Renal cortex interstitium (tissue), 11 donors: ENCODE measurements at regions not wholly inside any gene's neighbourhood (a gene's known extent, or its start where the extent isn't known, plus 50 kb on each side); places are given as distances from the start of the nearest gene placed in this dataset.

Experiments
- DNase-seq, 11 donors: peaks; one replicate each; pipeline ENCODE4 v3.0.0-alpha.2; 2013; ENCODE audit warnings: low read depth in 9 of 11, low spot score in 4 of 11; ENCODE audit errors: extremely low read depth in 1 of 11

GRCh38 chr10:85527616-85528317 lies 838.8 kb downstream of the GRID1 start:
- DNase-seq: no peak

- DNase-seq: no peak
Observed at GRCh38 chr10:85528318-85528652, 838.3 kb downstream of the GRID1 start.

GRCh38 chr10:85531706-85532105 lies 834.9 kb downstream of the GRID1 start:
- no peak for DNase-seq

GRCh38 chr10:85532773-85533172 lies 833.8 kb downstream of the GRID1 start:
- DNase-seq: no peak

GRCh38 chr10:85535926-85536325 lies 830.7 kb downstream of the GRID1 start:
- DNase-seq: no peak

GRCh38 chr10:85537561-85537960 lies 829.0 kb downstream of the GRID1 start:
- DNase-seq: no peak

- no peak for DNase-seq
Observed at GRCh38 chr10:85538601-85539000, 828.0 kb downstream of the GRID1 start.

GRCh38 chr10:85542152-85542551 lies 824.4 kb downstream of the GRID1 start:
- peak in 4 of 11 donors; percentile 2 to 15 (median 8) for DNase-seq

GRCh38 chr10:85542936-85543730 lies 823.5 kb downstream of the GRID1 start:
- DNase-seq: no peak

- no peak for DNase-seq
Observed at GRCh38 chr10:85544956-85545355, 821.6 kb downstream of the GRID1 start.

- no peak for DNase-seq
Observed at GRCh38 chr10:85545874-85546273, 820.7 kb downstream of the GRID1 start.

GRCh38 chr10:85547460-85548023 lies 819.1 kb downstream of the GRID1 start:
- DNase-seq: no peak

GRCh38 chr10:85548034-85548433 lies 818.6 kb downstream of the GRID1 start:
- DNase-seq: peak in 8 of 11 donors; percentile 5 to 29 (median 15)
